ENCODE measurements at regions not wholly inside any gene's neighbourhood (a gene's known extent, or its start where the extent isn't known, plus 50 kb on each side); places are given as distances from the start of the nearest gene placed in this dataset.
"Not testable (repeated sequence)": the region's sequence is repeated elsewhere in the genome, so short reads cannot be mapped to it uniquely, and the experiment has no call there.

DNA sequence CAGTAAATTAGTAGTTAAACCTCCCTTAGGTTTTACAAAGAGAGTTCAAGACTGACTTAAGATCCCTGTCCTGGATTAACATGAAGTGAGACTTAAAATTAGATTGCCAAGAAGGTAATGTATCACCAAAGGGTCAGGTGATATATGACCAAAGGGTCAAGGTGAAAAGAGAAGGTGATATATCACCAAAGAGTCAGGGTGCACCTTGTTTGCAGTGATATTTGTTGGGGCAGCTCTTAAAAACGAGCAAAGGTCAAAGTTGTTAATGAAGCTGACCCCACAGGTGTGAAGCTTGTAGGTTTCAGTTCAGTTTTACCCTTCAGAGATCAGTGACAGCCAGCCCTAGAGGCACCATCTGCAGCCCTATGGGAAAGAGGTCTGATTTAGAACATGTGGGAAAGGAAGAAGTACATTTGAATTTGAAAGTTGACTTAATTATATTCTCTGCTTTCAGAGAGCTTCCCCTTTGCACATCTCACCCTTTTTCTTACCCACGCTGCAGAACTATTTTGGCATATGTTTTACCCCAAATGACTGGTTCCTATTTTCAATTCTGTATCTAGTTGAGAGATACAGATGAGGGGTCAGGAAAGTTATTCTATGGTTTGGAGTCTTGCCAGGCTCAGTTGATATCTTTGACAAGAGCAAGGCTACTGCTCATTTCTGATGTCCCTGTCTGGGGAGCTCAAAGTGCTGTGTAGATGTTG lies 170.8 kb downstream of the S1PR1 start:
- Histone ChIP-seq H3K36me3 (ENCODE audit: insufficient read depth, low read length) (no peaks in the 10 kb centered on the region), H3K27ac (no peak overlapping the region), H3K9ac (ENCODE audit: insufficient read length) (no peak overlapping the region), H3K9me3 (ENCODE audit: low read depth, low read length) (no peaks in the 10 kb centered on the region), H3K4me3 (no peak overlapping the region)
- TF ChIP-seq EZH2 (IDR thresholded peaks at IDR 0.05): no peak
- no peak for TF ChIP-seq FOXP2 (optimal IDR thresholded peaks at IDR 0.05; ENCODE audit: control extremely low read depth, extremely low read length, insufficient read depth)
- TF ChIP-seq POLR2AphosphoS5 (IDR thresholded peaks at IDR 0.05; ENCODE audit: borderline replicate concordance, low read depth, low read length): no peak
- DNase-seq (ENCODE audit: low read depth, low spot score): no peak

DNA sequence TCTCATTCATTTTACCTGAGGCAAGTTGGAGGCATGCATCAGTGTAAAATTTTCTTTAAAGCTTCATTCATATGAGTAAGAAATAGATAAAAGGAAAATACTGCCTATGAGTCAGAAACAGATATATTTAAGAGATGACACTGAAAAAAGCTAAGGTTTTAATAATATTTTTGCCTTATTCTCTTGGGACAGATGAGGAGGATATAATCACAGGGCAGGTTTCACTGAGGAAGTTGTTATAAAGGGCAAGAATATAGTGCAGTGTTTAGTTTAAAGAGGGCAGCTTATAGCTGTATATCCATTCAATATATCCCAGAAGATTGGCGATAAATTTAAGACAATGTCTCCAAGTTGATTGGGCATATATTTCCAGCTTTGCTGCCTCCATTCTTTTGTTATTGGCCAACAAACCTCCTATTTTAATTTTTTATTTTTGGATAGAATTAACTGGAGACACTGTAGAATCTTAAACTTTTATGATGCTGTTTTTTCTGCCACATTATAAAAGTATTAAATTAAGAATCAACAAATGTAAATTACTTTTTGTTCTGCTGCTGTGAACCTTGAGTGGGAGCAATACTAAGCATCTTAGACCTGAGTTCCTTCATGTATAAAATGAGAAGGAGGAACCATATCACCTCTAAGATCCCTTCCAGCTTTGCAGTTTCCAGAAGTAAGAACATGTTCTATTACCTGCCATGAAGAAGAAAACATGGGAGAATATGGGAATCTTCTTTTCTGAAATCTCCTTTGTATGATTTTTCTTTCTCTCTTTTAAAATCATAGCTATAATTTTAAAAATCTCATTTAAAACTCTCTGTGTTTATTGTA lies 171.6 kb downstream of the S1PR1 start:
- Histone ChIP-seq H3K4me3 (no peak overlapping the region), H3K9ac (ENCODE audit: insufficient read length) (no peak overlapping the region), H3K36me3 (ENCODE audit: insufficient read depth, low read length) (no peaks in the 10 kb centered on the region), H3K27ac (no peak overlapping the region), H3K9me3 (ENCODE audit: low read depth, low read length) (no peaks in the 10 kb centered on the region)
- TF ChIP-seq POLR2AphosphoS5 (IDR thresholded peaks at IDR 0.05; ENCODE audit: borderline replicate concordance, low read depth, low read length) (no peak), FOXP2 (optimal IDR thresholded peaks at IDR 0.05; ENCODE audit: control extremely low read depth, extremely low read length, insufficient read depth) (no peak), EZH2 (IDR thresholded peaks at IDR 0.05) (no peak)
- DNase-seq (ENCODE audit: low read depth, low spot score): no peak

DNA sequence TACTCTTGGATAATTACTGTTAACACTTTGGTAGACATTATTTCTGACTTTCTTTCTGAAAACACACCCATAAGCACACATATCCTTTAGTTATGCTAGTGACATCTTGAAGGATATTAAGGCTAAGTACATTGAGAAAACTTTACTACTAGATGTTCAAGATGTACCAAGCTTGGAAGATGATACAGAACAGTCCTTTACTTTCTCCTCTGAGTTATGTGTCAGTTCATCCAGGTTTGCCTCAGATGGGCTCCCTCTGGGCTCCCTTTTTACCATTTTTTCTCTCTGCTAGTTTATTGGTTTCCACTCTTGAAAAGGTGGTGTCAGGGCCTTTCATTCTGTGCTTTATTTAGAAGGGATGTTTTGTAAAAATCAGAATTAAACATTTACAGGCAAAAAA lies 172.3 kb downstream of the S1PR1 start:
- DNase-seq (ENCODE audit: low read depth, low spot score): no peak
- H3K4me3 ChIP-seq: no peak overlapping the region
- no peaks in the 10 kb centered on the region for H3K9me3 ChIP-seq (ENCODE audit: low read depth, low read length)
- no peak overlapping the region for H3K9ac ChIP-seq (ENCODE audit: insufficient read length)
- H3K36me3 ChIP-seq (ENCODE audit: insufficient read depth, low read length): no peaks in the 10 kb centered on the region
- H3K27ac ChIP-seq: no peak overlapping the region
- TF ChIP-seq FOXP2 (optimal IDR thresholded peaks at IDR 0.05; ENCODE audit: control extremely low read depth, extremely low read length, insufficient read depth) (no peak), POLR2AphosphoS5 (IDR thresholded peaks at IDR 0.05; ENCODE audit: borderline replicate concordance, low read depth, low read length) (no peak), EZH2 (IDR thresholded peaks at IDR 0.05) (no peak)

DNA sequence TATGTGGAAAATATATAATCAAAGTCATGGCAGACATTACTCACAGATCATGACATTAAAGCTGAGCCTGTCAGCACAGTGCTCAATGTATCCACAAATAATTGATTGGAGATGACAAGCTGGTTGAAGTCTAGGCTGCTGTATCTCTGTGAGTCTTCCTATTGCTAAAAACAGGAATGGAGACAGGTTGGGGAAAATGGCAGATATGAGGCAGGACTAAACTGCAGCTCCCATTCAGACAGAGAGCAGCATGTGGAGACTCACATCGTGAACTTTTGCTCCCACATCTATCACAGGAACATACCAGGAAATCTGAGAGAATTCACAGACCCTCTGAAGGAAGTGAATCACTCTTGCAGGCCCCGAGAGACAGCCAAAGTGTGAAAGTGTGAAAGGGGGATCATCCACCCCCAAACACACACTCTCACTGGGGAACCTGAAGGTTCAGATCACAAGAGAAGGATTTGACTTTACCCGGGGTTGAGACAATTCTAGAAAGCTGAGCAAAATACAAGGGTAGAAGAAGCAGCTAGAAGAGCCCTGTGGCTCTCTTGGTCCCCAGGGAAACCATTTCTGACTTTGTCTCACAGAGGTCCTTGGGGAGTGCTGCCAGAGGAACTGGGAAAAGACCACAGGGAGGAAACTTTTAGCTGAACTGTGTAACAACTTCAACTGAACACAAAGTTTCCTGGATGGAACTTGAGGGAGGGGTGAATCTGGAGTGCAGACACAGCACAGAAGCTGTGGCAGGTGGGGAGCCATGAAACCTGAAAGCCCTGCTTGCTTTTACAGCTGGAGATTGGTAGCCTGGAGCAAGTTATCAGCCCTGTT lies 173.4 kb downstream of the S1PR1 start:
- Histone ChIP-seq H3K9ac (ENCODE audit: insufficient read length) (no peak overlapping the region), H3K36me3 (ENCODE audit: insufficient read depth, low read length) (no peaks in the 10 kb centered on the region), H3K27ac (no peak overlapping the region), H3K9me3 (ENCODE audit: low read depth, low read length) (no peaks in the 10 kb centered on the region), H3K4me3 (no peak overlapping the region)
- no peak for DNase-seq (ENCODE audit: low read depth, low spot score)
- no peak for TF ChIP-seq EZH2 (IDR thresholded peaks at IDR 0.05)

GRCh38 chr1:101420406-101420805 lies 183.6 kb downstream of the S1PR1 start:
- no peaks in the 10 kb centered on the region for H3K9me3 ChIP-seq (ENCODE audit: low read depth, low read length)
- no peak overlapping the region for H3K27ac ChIP-seq
- H3K4me3 ChIP-seq: no peak overlapping the region
- no peak for DNase-seq (ENCODE audit: low read depth, low spot score)
- TF ChIP-seq EZH2 (IDR thresholded peaks at IDR 0.05) (no peak), FOXP2 (optimal IDR thresholded peaks at IDR 0.05; ENCODE audit: control extremely low read depth, extremely low read length, insufficient read depth) (no peak), POLR2AphosphoS5 (IDR thresholded peaks at IDR 0.05; ENCODE audit: borderline replicate concordance, low read depth, low read length) (no peak)
- H3K9ac ChIP-seq (ENCODE audit: insufficient read length): no peak overlapping the region
- no peaks in the 10 kb centered on the region for H3K36me3 ChIP-seq (ENCODE audit: insufficient read depth, low read length)

DNA sequence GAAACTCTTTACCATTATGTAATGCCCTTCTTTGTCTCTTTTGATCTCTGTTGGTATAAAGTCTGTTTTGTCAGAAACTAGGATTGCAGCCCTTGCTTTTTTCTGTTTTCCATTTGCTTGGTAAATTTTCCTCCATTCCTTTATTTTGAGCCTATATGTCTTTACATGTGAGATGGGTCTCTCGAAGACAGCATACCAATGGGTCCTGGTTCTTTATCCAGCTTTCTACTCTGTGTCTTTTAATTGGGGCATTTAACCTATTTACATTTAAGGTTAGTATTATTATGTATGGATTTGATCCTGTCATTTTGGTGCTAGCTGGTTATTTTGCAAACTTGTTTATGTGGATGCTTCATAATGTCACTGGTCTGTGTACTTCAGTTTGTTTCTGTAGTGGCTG lies 191.3 kb downstream of the S1PR1 start:
- not testable (repeated sequence) for H3K27ac ChIP-seq; DNase-seq (ENCODE audit: low read depth, low spot score); H3K36me3 ChIP-seq (ENCODE audit: insufficient read depth, low read length); H3K9me3 ChIP-seq (ENCODE audit: low read depth, low read length); H3K9ac ChIP-seq (ENCODE audit: insufficient read length); H3K4me3 ChIP-seq

DNA sequence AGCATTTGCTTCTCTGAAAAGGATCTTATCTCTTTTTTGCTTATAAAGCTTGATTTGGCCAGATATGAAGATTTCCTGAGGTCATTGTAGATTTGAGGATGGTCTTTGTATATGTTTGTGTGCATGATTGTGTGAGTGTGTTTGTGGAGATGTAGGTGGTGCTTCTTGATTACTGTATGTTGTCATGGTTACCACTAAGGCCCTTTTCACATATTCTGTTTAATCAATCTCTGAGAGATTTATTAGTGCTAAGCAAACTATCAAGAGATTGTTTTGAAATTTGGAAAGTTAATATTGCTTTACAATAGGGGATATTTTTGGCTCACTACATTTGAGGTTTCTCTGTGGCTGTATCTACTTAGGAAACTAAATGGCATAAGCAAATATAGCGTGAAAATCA lies 191.7 kb downstream of the S1PR1 start:
- Histone ChIP-seq H3K27ac (no peak overlapping the region), H3K9ac (ENCODE audit: insufficient read length) (no peak overlapping the region), H3K9me3 (ENCODE audit: low read depth, low read length) (no peaks in the 10 kb centered on the region), H3K36me3 (ENCODE audit: insufficient read depth, low read length) (no peaks in the 10 kb centered on the region), H3K4me3 (no peak overlapping the region)
- TF ChIP-seq FOXP2 (optimal IDR thresholded peaks at IDR 0.05; ENCODE audit: control extremely low read depth, extremely low read length, insufficient read depth) (no peak), POLR2AphosphoS5 (IDR thresholded peaks at IDR 0.05; ENCODE audit: borderline replicate concordance, low read depth, low read length) (no peak), EZH2 (IDR thresholded peaks at IDR 0.05) (no peak)
- no peak for DNase-seq (ENCODE audit: low read depth, low spot score)

DNA sequence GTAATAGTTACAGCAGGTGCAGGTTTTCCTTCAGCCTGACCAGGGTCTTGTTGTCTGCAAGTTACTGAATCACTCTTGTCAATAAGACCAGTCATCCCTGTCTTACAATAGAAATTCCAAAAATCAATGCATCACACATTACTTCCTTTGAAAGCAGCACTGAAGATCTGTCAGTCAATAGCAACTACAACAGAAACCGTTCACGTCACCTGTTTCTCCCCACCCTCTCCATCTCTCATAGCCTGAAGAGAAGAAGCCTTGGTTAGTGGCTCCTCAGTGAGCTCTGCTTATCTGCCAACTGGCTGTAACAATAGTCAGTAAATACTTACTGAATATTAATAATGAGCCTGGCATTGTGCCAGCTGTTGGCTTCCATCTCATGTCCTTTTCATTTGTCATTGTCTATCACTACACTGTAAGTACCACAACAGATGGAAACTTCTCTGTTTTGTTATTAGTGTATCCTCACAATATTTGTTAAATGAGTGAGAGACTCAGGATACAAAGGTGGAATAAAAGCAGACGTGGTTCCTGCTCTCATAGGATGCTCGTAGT lies 195.2 kb downstream of the S1PR1 start:
- Histone ChIP-seq H3K36me3 (ENCODE audit: insufficient read depth, low read length) (no peaks in the 10 kb centered on the region), H3K4me3 (no peak overlapping the region), H3K9me3 (ENCODE audit: low read depth, low read length) (no peaks in the 10 kb centered on the region), H3K9ac (ENCODE audit: insufficient read length) (no peak overlapping the region), H3K27ac (no peak overlapping the region)
- TF ChIP-seq POLR2AphosphoS5 (IDR thresholded peaks at IDR 0.05; ENCODE audit: borderline replicate concordance, low read depth, low read length): no peak
- TF ChIP-seq EZH2 (IDR thresholded peaks at IDR 0.05): no peak
- TF ChIP-seq FOXP2 (optimal IDR thresholded peaks at IDR 0.05; ENCODE audit: control extremely low read depth, extremely low read length, insufficient read depth): no peak
- DNase-seq (ENCODE audit: low read depth, low spot score): no peak
